Activated T-cell treated with anti-CD3 and anti-CD28 coated beads, Interleukin-2, amount 50 U/mL, for 4 hours (primary cell): ENCODE measurements at regions not wholly inside any gene's neighbourhood (a gene's known extent, or its start where the extent isn't known, plus 50 kb on each side); places are given as distances from the start of the nearest gene placed in this dataset.

Source experiments
- ATAC-seq, 2 donors: fragments of 200-7000 bp; cut with Tn5 transposase; one replicate each; pipeline ENCODE4 v1.10.0; 2021
- DNase-seq: peaks from one replicate; pipeline ENCODE4 v3.0.0-alpha.2; 2020
- H3K27me3 Mint-ChIP-seq: one replicate; pipeline ENCODE4 v1.8.0; 2021; ENCODE audit warnings: low read depth, mixed read lengths
- H3K36me3 Mint-ChIP-seq: one replicate; pipeline ENCODE4 v1.8.0; 2022; ENCODE audit warnings: mixed read lengths; ENCODE audit not compliant: insufficient read depth
- H3K4me1 Mint-ChIP-seq: one replicate; pipeline ENCODE4 v1.8.0; 2021; ENCODE audit warnings: low read depth, mixed read lengths
- H3K4me3 Mint-ChIP-seq: one replicate; pipeline ENCODE4 v1.8.0; 2021; ENCODE audit warnings: mild to moderate bottlenecking, moderate library complexity, mixed read lengths
- H3K9me3 Mint-ChIP-seq: one replicate; pipeline ENCODE4 v1.8.0; 2021; ENCODE audit warnings: mixed read lengths

DNA sequence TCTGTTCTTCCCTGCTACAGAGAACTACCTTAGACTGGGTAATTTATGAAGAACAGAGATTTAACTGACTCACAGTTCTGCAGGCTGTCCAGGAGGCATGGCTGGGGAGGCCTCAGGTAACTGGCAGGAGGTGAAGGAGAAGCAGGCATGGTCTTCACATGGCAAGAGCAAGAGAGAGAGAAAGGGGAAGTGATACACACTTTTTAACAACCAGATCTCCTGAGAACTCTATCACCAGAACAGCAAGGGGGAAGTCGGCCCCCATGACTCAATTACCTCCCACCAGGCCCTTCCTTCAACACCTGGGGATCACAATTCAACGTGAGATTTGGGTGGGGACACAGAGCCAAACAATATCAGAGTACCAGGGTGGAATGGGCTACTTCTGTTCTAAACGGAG is 766.8 kb downstream of the TLE1 start:
- DNase-seq: no peak
- peaks cover 11% of the 10 kb centered on the region for H3K9me3 Mint-ChIP-seq
- no peaks in the 10 kb centered on the region for H3K27me3 Mint-ChIP-seq
- H3K4me1 Mint-ChIP-seq: no peaks in the 10 kb centered on the region
- H3K4me3 Mint-ChIP-seq: no peak overlapping the region
- ATAC-seq: no peak
- no peaks in the 10 kb centered on the region for H3K36me3 Mint-ChIP-seq

DNA sequence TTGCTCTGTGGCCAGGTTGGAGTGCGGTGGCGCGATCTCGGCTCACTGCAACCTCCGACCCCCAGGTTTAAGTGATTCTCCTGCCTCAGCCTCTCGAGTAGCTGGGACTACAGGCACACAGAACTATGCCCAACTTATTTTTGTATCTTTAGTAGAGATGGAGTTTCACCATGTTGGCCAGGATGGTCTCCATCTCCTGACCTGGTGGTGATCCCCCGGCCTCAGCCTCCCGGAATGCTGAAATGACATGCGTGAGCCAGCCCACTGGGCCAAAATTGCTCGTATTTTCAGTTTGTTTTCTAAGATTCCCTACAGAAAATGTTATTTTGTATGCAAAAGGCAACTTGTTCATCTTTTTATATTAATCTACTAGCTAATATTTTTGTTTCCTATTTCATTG is 782.6 kb downstream of the TLE1 start:
- H3K9me3 Mint-ChIP-seq: peaks cover 14% of the 10 kb centered on the region
- no peak for ATAC-seq
- no peak overlapping the region for H3K4me3 Mint-ChIP-seq
- no peaks in the 10 kb centered on the region for H3K36me3 Mint-ChIP-seq
- H3K4me1 Mint-ChIP-seq: no peaks in the 10 kb centered on the region
- DNase-seq: no peak
- no peaks in the 10 kb centered on the region for H3K27me3 Mint-ChIP-seq

DNA sequence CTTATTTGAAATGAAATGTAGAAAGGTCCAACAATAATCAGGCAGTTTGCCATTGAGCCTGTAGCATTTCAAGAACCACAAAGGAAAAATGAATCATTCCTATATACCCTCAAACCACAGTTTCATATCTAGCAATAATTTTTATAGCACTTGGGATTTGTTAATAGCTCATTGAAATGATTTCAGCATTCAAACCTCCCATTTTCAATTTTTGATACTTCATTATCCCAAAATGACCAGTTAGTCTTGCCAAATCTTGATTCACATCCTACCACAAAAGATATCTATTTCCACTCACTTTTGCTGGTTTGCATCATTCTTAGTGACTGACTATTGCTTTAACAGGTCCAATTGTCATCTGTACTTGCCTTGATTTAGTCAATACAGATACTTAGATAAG is 790.1 kb downstream of the TLE1 start:
- H3K9me3 Mint-ChIP-seq: peaks cover 21% of the 10 kb centered on the region
- no peaks in the 10 kb centered on the region for H3K36me3 Mint-ChIP-seq
- ATAC-seq: no peak
- DNase-seq: no peak
- H3K4me1 Mint-ChIP-seq: no peaks in the 10 kb centered on the region
- no peak overlapping the region for H3K4me3 Mint-ChIP-seq
- no peaks in the 10 kb centered on the region for H3K27me3 Mint-ChIP-seq

GRCh38 chr9:80893190-80893589 is 796.2 kb downstream of the TLE1 start:
- DNase-seq (no peak), ATAC-seq (no peak)
- no peaks in the 10 kb centered on the region for H3K4me1 Mint-ChIP-seq
- H3K9me3 Mint-ChIP-seq: peaks cover 14% of the 10 kb centered on the region
- no peaks in the 10 kb centered on the region for H3K27me3 Mint-ChIP-seq
- no peak overlapping the region for H3K4me3 Mint-ChIP-seq
- H3K36me3 Mint-ChIP-seq: no peaks in the 10 kb centered on the region

GRCh38 chr9:80892703-80893102 is 796.6 kb downstream of the TLE1 start:
- no peaks in the 10 kb centered on the region for H3K36me3 Mint-ChIP-seq
- H3K9me3 Mint-ChIP-seq: peaks cover 14% of the 10 kb centered on the region
- no peaks in the 10 kb centered on the region for H3K27me3 Mint-ChIP-seq
- no peaks in the 10 kb centered on the region for H3K4me1 Mint-ChIP-seq
- no peak overlapping the region for H3K4me3 Mint-ChIP-seq
- DNase-seq (no peak), ATAC-seq (no peak)

- Mint-ChIP-seq H3K27me3 (no peaks in the 10 kb centered on the region), H3K36me3 (no peaks in the 10 kb centered on the region), H3K4me1 (no peaks in the 10 kb centered on the region), H3K4me3 (no peak overlapping the region), H3K9me3 (peaks cover 1% of the 10 kb centered on the region)
- DNase-seq: no peak
- ATAC-seq: no peak
These were observed 799.2 kb downstream of the TLE1 start for GRCh38 chr9:80890124-80890523.

DNA sequence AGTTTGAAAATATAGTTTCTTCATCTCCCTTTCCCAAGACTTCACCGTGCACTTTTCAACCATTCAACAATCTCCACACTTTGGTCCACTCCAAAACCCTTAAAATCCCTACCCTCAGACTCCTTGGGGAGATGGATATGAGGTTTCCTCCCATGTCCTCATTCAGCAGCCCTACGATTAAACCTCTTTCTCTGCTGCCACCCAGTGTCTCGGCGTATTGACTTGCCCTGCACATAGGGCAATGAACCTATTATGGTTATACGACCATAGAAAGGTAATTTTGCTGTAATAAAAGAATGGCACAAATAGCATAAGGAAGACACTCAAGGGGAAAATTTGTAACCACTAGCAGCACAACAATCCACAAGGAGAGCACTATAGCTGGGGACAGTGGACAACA is 803.5 kb downstream of the TLE1 start:
- peaks cover 3% of the 10 kb centered on the region for H3K9me3 Mint-ChIP-seq
- DNase-seq: no peak
- no peaks in the 10 kb centered on the region for H3K27me3 Mint-ChIP-seq
- no peak overlapping the region for H3K4me3 Mint-ChIP-seq
- ATAC-seq: no peak
- no peaks in the 10 kb centered on the region for H3K36me3 Mint-ChIP-seq
- no peaks in the 10 kb centered on the region for H3K4me1 Mint-ChIP-seq

GRCh38 chr9:80883826-80884579 is 805.3 kb downstream of the TLE1 start:
- no peak overlapping the region for H3K4me3 Mint-ChIP-seq
- peaks cover 3% of the 10 kb centered on the region for H3K9me3 Mint-ChIP-seq
- no peaks in the 10 kb centered on the region for H3K4me1 Mint-ChIP-seq
- no peaks in the 10 kb centered on the region for H3K36me3 Mint-ChIP-seq
- DNase-seq (no peak), ATAC-seq (no peak)
- no peaks in the 10 kb centered on the region for H3K27me3 Mint-ChIP-seq

DNA sequence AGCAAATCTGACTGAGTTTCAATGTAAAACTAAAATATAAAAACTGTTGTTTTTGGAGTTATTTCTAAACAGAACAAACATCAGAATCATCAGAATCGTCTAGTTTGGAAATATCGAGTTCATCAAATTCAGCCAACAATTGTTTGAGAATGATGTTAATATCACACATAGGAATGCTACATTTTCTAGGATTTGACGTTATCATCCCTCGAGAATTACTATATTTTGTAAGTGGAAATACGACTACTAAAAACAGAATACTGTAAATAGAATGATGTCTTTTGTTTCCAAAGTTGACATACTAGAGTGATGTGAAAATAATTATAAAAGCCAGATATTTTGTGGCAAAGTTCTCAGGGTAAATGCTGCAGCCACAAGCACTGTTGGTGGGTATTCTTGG is 805.9 kb downstream of the TLE1 start:
- H3K27me3 Mint-ChIP-seq: no peaks in the 10 kb centered on the region
- no peak for DNase-seq
- no peaks in the 10 kb centered on the region for H3K4me1 Mint-ChIP-seq
- no peak overlapping the region for H3K4me3 Mint-ChIP-seq
- H3K36me3 Mint-ChIP-seq: no peaks in the 10 kb centered on the region
- ATAC-seq: no peak
- peaks cover 3% of the 10 kb centered on the region for H3K9me3 Mint-ChIP-seq

DNA sequence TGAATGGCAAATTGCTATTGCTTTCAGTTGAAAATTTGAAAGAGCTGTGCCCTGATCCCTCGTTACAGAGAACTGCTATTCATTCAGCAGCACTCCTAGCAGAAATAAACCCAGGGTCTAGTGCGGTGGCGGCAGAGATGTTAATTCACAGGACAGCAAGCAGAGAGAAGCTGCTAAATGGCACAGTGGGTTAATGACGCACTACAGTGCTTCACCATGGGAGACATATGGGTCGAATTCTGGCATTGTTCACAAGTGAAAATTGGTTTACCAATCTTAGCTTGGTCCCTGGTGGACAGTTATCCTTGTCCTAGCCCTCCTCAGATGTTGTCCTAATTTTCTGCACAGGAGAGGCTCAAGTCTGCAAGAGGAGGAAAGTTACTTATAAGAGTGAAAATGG is 807.4 kb downstream of the TLE1 start:
- H3K4me3 Mint-ChIP-seq: no peak overlapping the region
- no peaks in the 10 kb centered on the region for H3K27me3 Mint-ChIP-seq
- peaks cover 3% of the 10 kb centered on the region for H3K9me3 Mint-ChIP-seq
- DNase-seq (no peak), ATAC-seq (no peak)
- no peaks in the 10 kb centered on the region for H3K4me1 Mint-ChIP-seq
- no peaks in the 10 kb centered on the region for H3K36me3 Mint-ChIP-seq

GRCh38 chr9:80881320-80881719 is 808.0 kb downstream of the TLE1 start:
- Mint-ChIP-seq H3K36me3 (no peaks in the 10 kb centered on the region), H3K9me3 (peaks cover 8% of the 10 kb centered on the region), H3K27me3 (no peaks in the 10 kb centered on the region), H3K4me3 (no peak overlapping the region), H3K4me1 (no peaks in the 10 kb centered on the region)
- DNase-seq (no peak), ATAC-seq (no peak)

GRCh38 chr9:80878556-80878955 is 810.8 kb downstream of the TLE1 start:
- Mint-ChIP-seq H3K9me3 (peaks cover 12% of the 10 kb centered on the region), H3K4me3 (no peak overlapping the region), H3K36me3 (no peaks in the 10 kb centered on the region), H3K4me1 (no peaks in the 10 kb centered on the region), H3K27me3 (no peaks in the 10 kb centered on the region)
- DNase-seq (no peak), ATAC-seq (no peak)

GRCh38 chr9:80875947-80876346 is 813.4 kb downstream of the TLE1 start:
- ATAC-seq: no peak
- no peaks in the 10 kb centered on the region for H3K36me3 Mint-ChIP-seq
- H3K4me1 Mint-ChIP-seq: no peaks in the 10 kb centered on the region
- no peaks in the 10 kb centered on the region for H3K27me3 Mint-ChIP-seq
- peaks cover 11% of the 10 kb centered on the region for H3K9me3 Mint-ChIP-seq
- H3K4me3 Mint-ChIP-seq: no peak overlapping the region
- no peak for DNase-seq

- Mint-ChIP-seq H3K4me3 (no peak overlapping the region), H3K27me3 (no peaks in the 10 kb centered on the region), H3K36me3 (no peaks in the 10 kb centered on the region), H3K9me3 (peaks cover 11% of the 10 kb centered on the region), H3K4me1 (no peaks in the 10 kb centered on the region)
- no peak for ATAC-seq
- DNase-seq: no peak
These were observed 815.1 kb downstream of the TLE1 start for GRCh38 chr9:80874276-80874675.

DNA sequence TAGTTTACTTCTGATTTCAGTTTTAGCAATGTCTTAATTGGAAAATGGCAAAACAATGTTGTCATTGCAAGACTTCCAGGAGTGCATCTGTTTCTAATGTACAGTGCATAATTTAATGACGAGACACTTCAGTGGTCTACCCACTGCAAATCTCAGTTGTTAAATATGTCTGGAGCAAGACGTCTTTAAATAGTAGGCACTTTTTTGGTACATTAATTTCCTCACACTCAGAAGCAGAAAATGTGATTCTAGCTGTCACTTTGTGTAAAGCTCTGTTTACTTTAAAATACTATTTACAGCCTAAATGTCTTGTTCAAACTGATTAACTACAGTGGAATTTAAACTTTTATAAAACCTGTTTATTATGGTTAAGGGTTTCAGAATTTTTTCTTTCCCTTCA is 815.5 kb downstream of the TLE1 start:
- DNase-seq (no peak), ATAC-seq (no peak)
- H3K4me3 Mint-ChIP-seq: no peak overlapping the region
- H3K27me3 Mint-ChIP-seq: no peaks in the 10 kb centered on the region
- no peaks in the 10 kb centered on the region for H3K4me1 Mint-ChIP-seq
- no peaks in the 10 kb centered on the region for H3K36me3 Mint-ChIP-seq
- peaks cover 12% of the 10 kb centered on the region for H3K9me3 Mint-ChIP-seq

DNA sequence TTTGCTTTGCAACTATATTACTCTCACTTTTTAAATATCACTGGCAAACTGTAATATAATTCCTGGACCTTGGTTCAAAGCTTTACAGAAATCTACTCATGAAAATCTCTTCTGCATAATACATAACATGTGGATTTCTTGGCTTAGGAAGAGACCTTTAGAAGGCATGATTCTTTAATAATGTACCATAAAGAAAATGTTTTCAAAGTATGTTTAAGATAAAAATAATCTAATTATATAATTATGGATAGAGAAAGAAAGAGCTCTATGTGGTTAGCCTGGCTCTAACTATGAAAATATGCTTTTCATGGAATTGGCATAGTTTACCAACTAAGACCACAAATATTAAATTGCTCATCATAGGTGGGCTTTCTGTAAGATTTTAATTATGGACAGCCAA is 817.8 kb downstream of the TLE1 start:
- Mint-ChIP-seq H3K36me3 (no peaks in the 10 kb centered on the region), H3K9me3 (peaks cover 24% of the 10 kb centered on the region), H3K4me3 (no peak overlapping the region), H3K27me3 (no peaks in the 10 kb centered on the region), H3K4me1 (no peaks in the 10 kb centered on the region)
- no peak for ATAC-seq
- DNase-seq: no peak
